ENCODE measurements at regions not wholly inside any gene's neighbourhood (a gene's known extent, or its start where the extent isn't known, plus 50 kb on each side); places are given as distances from the start of the nearest gene placed in this dataset.

- DNase-seq, result no peak
- Histone ChIP-seq H3K4me3 (ENCODE audit: low read depth in 1 of 3, low read length in 3 of 3) (no peak overlapping the region), H3K9me3 (ENCODE audit: control insufficient read depth in 2 of 2, insufficient read depth in 1 of 2, low read depth in 1 of 2, low read length in 1 of 2) (no peaks in the 10 kb centered on the region), H3K4me1 (ENCODE audit: control insufficient read depth in 3 of 3, insufficient read depth in 2 of 3, low read depth in 1 of 3, low read length in 2 of 3) (peaks cover 0 to 6% (median 0%) of the 10 kb centered on the region in 3 donors), H3K27me3 (ENCODE audit: control insufficient read depth in 3 of 3, insufficient read depth in 3 of 3, low read length in 3 of 3) (peaks cover 0 to 2% (median 0%) of the 10 kb centered on the region in 3 donors), H3K36me3 (ENCODE audit: control insufficient read depth in 3 of 3, insufficient read depth in 2 of 3, low read depth in 1 of 3, low read length in 3 of 3) (no peaks in the 10 kb centered on the region), H3K27ac (ENCODE audit: low read depth in 1 of 3, low read length in 2 of 3) (no peak overlapping the region)
- 94 to 96% (median 96%) methylated on average over 6 of the region's 6 CpGs for WGBS, 3 donors
- no peak for FAIRE-seq
Observed at GRCh38 chr2:30358842-30359241, 88.2 kb upstream of the LCLAT1 start.

GRCh38 chr2:30359644-30360167, 87.3 kb upstream of the LCLAT1 start:
- no peaks in the 10 kb centered on the region for H3K4me1 ChIP-seq (ENCODE audit: control insufficient read depth in 3 of 3, insufficient read depth in 2 of 3, low read depth in 1 of 3, low read length in 2 of 3)
- peak; percentile 30 to 69 for DNase-seq
- no peak overlapping the region for H3K4me3 ChIP-seq (ENCODE audit: low read depth in 1 of 3, low read length in 3 of 3)
- WGBS, 3 donors, result 29 to 43% (median 43%) methylated on average over 7 of the region's 7 CpGs
- no peaks in the 10 kb centered on the region for H3K36me3 ChIP-seq (ENCODE audit: control insufficient read depth in 3 of 3, insufficient read depth in 2 of 3, low read depth in 1 of 3, low read length in 3 of 3)
- no peaks in the 10 kb centered on the region for H3K9me3 ChIP-seq (ENCODE audit: control insufficient read depth in 2 of 2, insufficient read depth in 1 of 2, low read depth in 1 of 2, low read length in 1 of 2)
- H3K27ac ChIP-seq (ENCODE audit: low read depth in 1 of 3, low read length in 2 of 3), result peak overlapping the region in 1 of 3 donors; percentile 27
- no peak for FAIRE-seq
- H3K27me3 ChIP-seq (ENCODE audit: control insufficient read depth in 3 of 3, insufficient read depth in 3 of 3, low read length in 3 of 3), result peaks cover 0 to 2% (median 0%) of the 10 kb centered on the region in 3 donors

GRCh38 chr2:30361751-30362394, 85.2 kb upstream of the LCLAT1 start:
- peak overlapping the region in 1 of 3 donors; percentile 42 for H3K27ac ChIP-seq (ENCODE audit: low read depth in 1 of 3, low read length in 2 of 3)
- H3K4me1 ChIP-seq (ENCODE audit: control insufficient read depth in 3 of 3, insufficient read depth in 2 of 3, low read depth in 1 of 3, low read length in 2 of 3), result no peaks in the 10 kb centered on the region
- DNase-seq (no peak), FAIRE-seq (no peak)
- H3K27me3 ChIP-seq (ENCODE audit: control insufficient read depth in 3 of 3, insufficient read depth in 3 of 3, low read length in 3 of 3), result peaks cover 0 to 2% (median 0%) of the 10 kb centered on the region in 3 donors
- H3K4me3 ChIP-seq (ENCODE audit: low read depth in 1 of 3, low read length in 3 of 3), result no peak overlapping the region
- no peaks in the 10 kb centered on the region for H3K9me3 ChIP-seq (ENCODE audit: control insufficient read depth in 2 of 2, insufficient read depth in 1 of 2, low read depth in 1 of 2, low read length in 1 of 2)
- WGBS, 3 donors, result 71 to 73% (median 72%) methylated on average over 11 of the region's 11 CpGs
- no peaks in the 10 kb centered on the region for H3K36me3 ChIP-seq (ENCODE audit: control insufficient read depth in 3 of 3, insufficient read depth in 2 of 3, low read depth in 1 of 3, low read length in 3 of 3)

DNA sequence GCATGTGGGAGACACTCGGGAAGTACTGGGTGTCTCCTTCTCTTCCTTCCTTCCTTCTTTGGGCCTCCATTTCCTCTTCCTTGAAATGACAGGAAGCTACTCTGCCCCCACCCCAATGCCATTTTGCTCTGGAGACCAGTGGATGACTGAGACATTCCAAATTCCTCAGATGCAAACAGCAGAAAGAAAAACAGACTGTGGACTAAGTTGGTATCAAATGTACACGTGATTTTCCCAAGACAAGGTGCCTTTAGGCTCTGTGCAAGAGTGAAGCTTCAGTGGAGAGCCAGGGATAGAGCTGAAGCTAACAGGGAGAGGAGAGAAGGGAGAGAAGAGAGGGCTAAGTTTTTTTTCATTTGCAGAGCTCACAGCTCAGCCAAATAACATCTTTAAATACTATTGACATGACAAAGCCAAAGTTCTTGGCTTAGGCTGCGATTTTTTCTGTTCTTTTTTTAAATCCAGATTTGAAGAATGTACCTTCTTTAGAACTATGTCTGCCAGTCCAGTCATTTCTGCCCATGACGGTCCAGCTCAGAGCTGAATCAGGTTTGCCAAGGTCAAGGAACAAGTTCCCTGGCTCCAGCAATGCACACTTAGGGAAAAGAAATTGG, 84.5 kb upstream of the LCLAT1 start:
- FAIRE-seq, result no peak

DNA sequence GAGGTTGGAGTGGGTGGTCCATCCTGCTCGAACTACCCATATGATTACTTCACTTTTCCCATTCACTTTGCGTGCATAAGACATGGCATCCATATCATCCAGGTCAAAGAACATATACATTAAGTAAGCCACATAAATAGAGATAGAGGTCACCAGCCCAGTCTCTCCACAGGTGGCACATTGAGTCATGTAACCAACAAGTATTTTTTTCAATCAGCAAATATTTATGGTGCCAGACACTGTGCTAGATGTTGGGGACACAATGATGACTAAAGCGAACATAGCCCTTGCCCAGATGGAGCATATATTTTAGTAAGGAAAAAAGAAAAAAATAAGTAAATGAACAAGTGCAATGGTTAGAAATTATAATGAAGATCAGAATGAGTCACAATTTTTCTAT, 83.6 kb upstream of the LCLAT1 start:
- Histone ChIP-seq H3K9me3 (ENCODE audit: control insufficient read depth in 2 of 2, insufficient read depth in 1 of 2, low read depth in 1 of 2, low read length in 1 of 2) (no peaks in the 10 kb centered on the region), H3K4me1 (ENCODE audit: control insufficient read depth in 3 of 3, insufficient read depth in 2 of 3, low read depth in 1 of 3, low read length in 2 of 3) (no peaks in the 10 kb centered on the region), H3K4me3 (ENCODE audit: low read depth in 1 of 3, low read length in 3 of 3) (no peak overlapping the region), H3K36me3 (ENCODE audit: control insufficient read depth in 3 of 3, insufficient read depth in 2 of 3, low read depth in 1 of 3, low read length in 3 of 3) (no peaks in the 10 kb centered on the region), H3K27ac (ENCODE audit: low read depth in 1 of 3, low read length in 2 of 3) (no peak overlapping the region), H3K27me3 (ENCODE audit: control insufficient read depth in 3 of 3, insufficient read depth in 3 of 3, low read length in 3 of 3) (peaks cover 0 to 2% (median 0%) of the 10 kb centered on the region in 3 donors)
- DNase-seq (no peak), FAIRE-seq (no peak)
- 85 to 92% (median 89%) methylated on average over 3 of the region's 3 CpGs for WGBS, 3 donors

More for the DNA sequence above, 84.5 kb upstream of the LCLAT1 start:
- DNase-seq, result no peak
- H3K27ac ChIP-seq (ENCODE audit: low read depth in 1 of 3, low read length in 2 of 3), result no peak overlapping the region
- peaks cover 0 to 2% (median 0%) of the 10 kb centered on the region in 3 donors for H3K27me3 ChIP-seq (ENCODE audit: control insufficient read depth in 3 of 3, insufficient read depth in 3 of 3, low read length in 3 of 3)
- WGBS, 3 donors, result 53 to 63% (median 58%) methylated on average over 4 of the region's 4 CpGs
- no peaks in the 10 kb centered on the region for H3K9me3 ChIP-seq (ENCODE audit: control insufficient read depth in 2 of 2, insufficient read depth in 1 of 2, low read depth in 1 of 2, low read length in 1 of 2)
- no peaks in the 10 kb centered on the region for H3K36me3 ChIP-seq (ENCODE audit: control insufficient read depth in 3 of 3, insufficient read depth in 2 of 3, low read depth in 1 of 3, low read length in 3 of 3)
- H3K4me3 ChIP-seq (ENCODE audit: low read depth in 1 of 3, low read length in 3 of 3), result no peak overlapping the region
- H3K4me1 ChIP-seq (ENCODE audit: control insufficient read depth in 3 of 3, insufficient read depth in 2 of 3, low read depth in 1 of 3, low read length in 2 of 3), result no peaks in the 10 kb centered on the region

- Histone ChIP-seq H3K4me1 (ENCODE audit: control insufficient read depth in 3 of 3, insufficient read depth in 2 of 3, low read depth in 1 of 3, low read length in 2 of 3) (no peaks in the 10 kb centered on the region), H3K4me3 (ENCODE audit: low read depth in 1 of 3, low read length in 3 of 3) (no peak overlapping the region), H3K27me3 (ENCODE audit: control insufficient read depth in 3 of 3, insufficient read depth in 3 of 3, low read length in 3 of 3) (no peaks in the 10 kb centered on the region), H3K27ac (ENCODE audit: low read depth in 1 of 3, low read length in 2 of 3) (no peak overlapping the region), H3K36me3 (ENCODE audit: control insufficient read depth in 3 of 3, insufficient read depth in 2 of 3, low read depth in 1 of 3, low read length in 3 of 3) (no peaks in the 10 kb centered on the region), H3K9me3 (ENCODE audit: control insufficient read depth in 2 of 2, insufficient read depth in 1 of 2, low read depth in 1 of 2, low read length in 1 of 2) (no peaks in the 10 kb centered on the region)
- peak in 1 of 2 donors; percentile 52 for DNase-seq
- no peak for FAIRE-seq
- 60 to 77% (median 65%) methylated on average over 10 of the region's 10 CpGs for WGBS, 3 donors
Observed at GRCh38 chr2:30365201-30365600, 81.8 kb upstream of the LCLAT1 start.

- H3K27me3 ChIP-seq (ENCODE audit: control insufficient read depth in 3 of 3, insufficient read depth in 3 of 3, low read length in 3 of 3), result no peaks in the 10 kb centered on the region
- no peaks in the 10 kb centered on the region for H3K4me1 ChIP-seq (ENCODE audit: control insufficient read depth in 3 of 3, insufficient read depth in 2 of 3, low read depth in 1 of 3, low read length in 2 of 3)
- no peaks in the 10 kb centered on the region for H3K9me3 ChIP-seq (ENCODE audit: control insufficient read depth in 2 of 2, insufficient read depth in 1 of 2, low read depth in 1 of 2, low read length in 1 of 2)
- peak overlapping the region in 1 of 3 donors; percentile 9 for H3K27ac ChIP-seq (ENCODE audit: low read depth in 1 of 3, low read length in 2 of 3)
- H3K4me3 ChIP-seq (ENCODE audit: low read depth in 1 of 3, low read length in 3 of 3), result no peak overlapping the region
- no peaks in the 10 kb centered on the region for H3K36me3 ChIP-seq (ENCODE audit: control insufficient read depth in 3 of 3, insufficient read depth in 2 of 3, low read depth in 1 of 3, low read length in 3 of 3)
- 62 to 90% (median 80%) methylated on average over 10 of the region's 10 CpGs for WGBS, 3 donors
- FAIRE-seq (no peak), DNase-seq (no peak)
Observed at GRCh38 chr2:30366199-30366691, 80.8 kb upstream of the LCLAT1 start.

DNA sequence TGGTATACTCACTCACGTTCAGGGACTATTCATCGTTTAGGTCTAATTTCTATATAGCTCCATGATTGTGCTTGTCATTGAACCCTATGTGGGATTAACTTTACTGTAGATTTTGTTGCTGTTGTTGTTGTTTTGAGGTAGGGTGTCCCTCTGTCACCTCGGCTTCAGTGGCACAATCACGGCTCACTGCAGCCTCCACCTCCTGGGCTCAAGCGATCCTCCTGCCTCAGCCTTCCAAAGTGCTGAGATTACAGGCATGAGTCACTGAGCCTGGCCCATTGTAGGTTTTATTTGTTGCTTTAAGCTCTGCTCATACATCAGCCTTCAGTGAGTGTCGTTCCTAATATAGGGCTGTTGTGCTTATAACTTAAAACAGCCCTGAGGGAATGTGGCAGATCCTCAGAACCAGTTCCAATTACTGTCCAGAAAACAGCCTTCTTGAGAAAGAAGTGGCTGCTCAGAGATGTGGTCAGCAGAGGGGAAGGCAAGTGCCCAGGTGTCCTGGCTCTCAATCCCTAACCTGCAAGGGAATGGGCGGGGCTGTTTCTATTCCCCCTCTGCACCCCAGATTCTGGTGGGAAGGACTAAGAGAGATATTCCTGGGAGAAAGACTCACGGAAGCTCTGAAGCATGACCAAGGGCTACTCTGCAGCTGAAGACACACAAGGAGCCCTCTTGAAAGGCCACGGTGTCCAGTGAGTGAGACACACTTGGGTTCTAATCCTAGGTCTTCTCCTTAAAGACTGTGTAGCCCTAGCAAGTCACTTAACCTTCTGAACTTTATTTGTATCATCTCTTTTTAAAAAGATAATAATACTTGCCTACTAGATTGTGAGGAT, 79.6 kb upstream of the LCLAT1 start:
- Histone ChIP-seq H3K36me3 (ENCODE audit: control insufficient read depth in 3 of 3, insufficient read depth in 2 of 3, low read depth in 1 of 3, low read length in 3 of 3) (no peaks in the 10 kb centered on the region), H3K27me3 (ENCODE audit: control insufficient read depth in 3 of 3, insufficient read depth in 3 of 3, low read length in 3 of 3) (no peaks in the 10 kb centered on the region), H3K4me3 (ENCODE audit: low read depth in 1 of 3, low read length in 3 of 3) (no peak overlapping the region), H3K27ac (ENCODE audit: low read depth in 1 of 3, low read length in 2 of 3) (no peak overlapping the region), H3K9me3 (ENCODE audit: control insufficient read depth in 2 of 2, insufficient read depth in 1 of 2, low read depth in 1 of 2, low read length in 1 of 2) (no peaks in the 10 kb centered on the region), H3K4me1 (ENCODE audit: control insufficient read depth in 3 of 3, insufficient read depth in 2 of 3, low read depth in 1 of 3, low read length in 2 of 3) (no peaks in the 10 kb centered on the region)
- FAIRE-seq (no peak), DNase-seq (no peak)
- 89 to 93% (median 92%) methylated on average over 9 of the region's 9 CpGs for WGBS, 3 donors

Data from small intestine (tissue), 7 donors.